ENCODE measurements at regions not wholly inside any gene's neighbourhood (a gene's known extent, or its start where the extent isn't known, plus 50 kb on each side); places are given as distances from the start of the nearest gene placed in this dataset.

GRCh38 chr17:20825539-20825938, 217.3 kb downstream of the USP22 start:
- TF ChIP-seq, protein P1, sequence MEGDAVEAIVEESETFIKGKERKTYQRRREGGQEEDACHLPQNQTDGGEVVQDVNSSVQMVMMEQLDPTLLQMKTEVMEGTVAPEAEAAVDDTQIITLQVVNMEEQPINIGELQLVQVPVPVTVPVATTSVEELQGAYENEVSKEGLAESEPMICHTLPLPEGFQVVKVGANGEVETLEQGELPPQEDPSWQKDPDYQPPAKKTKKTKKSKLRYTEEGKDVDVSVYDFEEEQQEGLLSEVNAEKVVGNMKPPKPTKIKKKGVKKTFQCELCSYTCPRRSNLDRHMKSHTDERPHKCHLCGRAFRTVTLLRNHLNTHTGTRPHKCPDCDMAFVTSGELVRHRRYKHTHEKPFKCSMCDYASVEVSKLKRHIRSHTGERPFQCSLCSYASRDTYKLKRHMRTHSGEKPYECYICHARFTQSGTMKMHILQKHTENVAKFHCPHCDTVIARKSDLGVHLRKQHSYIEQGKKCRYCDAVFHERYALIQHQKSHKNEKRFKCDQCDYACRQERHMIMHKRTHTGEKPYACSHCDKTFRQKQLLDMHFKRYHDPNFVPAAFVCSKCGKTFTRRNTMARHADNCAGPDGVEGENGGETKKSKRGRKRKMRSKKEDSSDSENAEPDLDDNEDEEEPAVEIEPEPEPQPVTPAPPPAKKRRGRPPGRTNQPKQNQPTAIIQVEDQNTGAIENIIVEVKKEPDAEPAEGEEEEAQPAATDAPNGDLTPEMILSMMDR (conservative IDR thresholded peaks at IDR 0.05 in 1 of 2, IDR thresholded peaks at IDR 0.05 in 1 of 2; ENCODE audit: low read depth in 1 of 2, low read length in 2 of 2): no peak
- no peak for TF ChIP-seq EZH2 (IDR thresholded peaks at IDR 0.05; ENCODE audit: low read length, missing control alignments)
